ENCODE measurements at regions not wholly inside any gene's neighbourhood (a gene's known extent, or its start where the extent isn't known, plus 50 kb on each side); places are given as distances from the start of the nearest gene placed in this dataset.

DNA sequence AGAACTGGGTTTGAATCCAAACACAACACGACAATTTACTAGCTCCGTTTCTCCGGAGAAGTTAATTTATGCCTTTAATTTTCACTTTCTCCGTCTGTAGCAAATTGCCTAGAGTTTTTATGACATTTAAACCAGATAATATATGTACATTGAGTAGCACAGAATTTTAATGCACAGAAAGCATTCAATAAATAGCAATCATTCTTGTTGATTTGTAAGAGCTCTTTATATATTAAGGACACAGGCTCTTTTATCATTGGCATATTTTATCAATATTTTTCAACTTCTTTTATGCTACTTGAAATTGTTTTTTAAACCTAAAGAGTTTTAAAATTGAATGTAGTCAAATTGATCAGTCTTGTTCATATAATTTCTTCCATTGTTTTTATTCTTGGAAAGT lies 99.6 kb upstream of the PPP2R3B start:
- no peak for TF ChIP-seq CTCF (IDR thresholded peaks at IDR 0.05; ENCODE audit: low read depth, low read length, poor library complexity, severe bottlenecking)
- no peak for TF ChIP-seq EZH2phosphoT487 (IDR thresholded peaks at IDR 0.05; ENCODE audit: borderline replicate concordance, low read length)
